ENCODE measurements at regions not wholly inside any gene's neighbourhood (a gene's known extent, or its start where the extent isn't known, plus 50 kb on each side); places are given as distances from the start of the nearest gene placed in this dataset.
"Not testable (repeated sequence)": the region's sequence is repeated elsewhere in the genome, so short reads cannot be mapped to it uniquely, and the experiment has no call there.

GRCh38 chr16:9338510-9338909 lies 247.1 kb downstream of the HAPSTR1 start:
- no peak overlapping the region for H3K27ac Mint-ChIP-seq
- intact Hi-C loops (cut with micrococcal nuclease), result no loop called here
- no peak overlapping the region for H3K4me3 Mint-ChIP-seq
- no peaks in the 10 kb centered on the region for H3K9me3 Mint-ChIP-seq
- ChIA-PET CTCF (no interaction called here), POLR2A (no interaction called here)
- no peaks in the 10 kb centered on the region for H3K4me1 Mint-ChIP-seq (ENCODE audit: low read depth)
- DNase-seq, result no peak
- H3K27me3 Mint-ChIP-seq, result no peaks in the 10 kb centered on the region
- no peaks in the 10 kb centered on the region for H3K36me3 Mint-ChIP-seq

GRCh38 chr16:9340526-9341256 lies 249.2 kb downstream of the HAPSTR1 start:
- no peak overlapping the region for H3K4me3 Mint-ChIP-seq
- DNase-seq, result no peak
- peaks cover 2% of the 10 kb centered on the region for H3K9me3 Mint-ChIP-seq
- H3K27me3 Mint-ChIP-seq, result no peaks in the 10 kb centered on the region
- H3K36me3 Mint-ChIP-seq, result no peaks in the 10 kb centered on the region
- CTCF ChIA-PET, result no interaction called here
- POLR2A ChIA-PET, result no interaction called here
- intact Hi-C loops (cut with micrococcal nuclease), result no loop called here
- no peak overlapping the region for H3K27ac Mint-ChIP-seq
- H3K4me1 Mint-ChIP-seq (ENCODE audit: low read depth), result no peaks in the 10 kb centered on the region

GRCh38 chr16:9343276-9343675 lies 251.8 kb downstream of the HAPSTR1 start:
- no peak overlapping the region for H3K4me3 Mint-ChIP-seq
- no peaks in the 10 kb centered on the region for H3K27me3 Mint-ChIP-seq
- H3K9me3 Mint-ChIP-seq, result peaks cover 2% of the 10 kb centered on the region
- intact Hi-C loops (cut with micrococcal nuclease), result no loop called here
- H3K4me1 Mint-ChIP-seq (ENCODE audit: low read depth), result no peaks in the 10 kb centered on the region
- no peak overlapping the region for H3K27ac Mint-ChIP-seq
- ChIA-PET POLR2A (no interaction called here), CTCF (no interaction called here)
- DNase-seq, result no peak
- no peaks in the 10 kb centered on the region for H3K36me3 Mint-ChIP-seq

- POLR2A ChIA-PET, result no interaction called here
- Mint-ChIP-seq H3K9me3 (peaks cover 12% of the 10 kb centered on the region), H3K4me3 (no peak overlapping the region), H3K4me1 (ENCODE audit: low read depth) (no peaks in the 10 kb centered on the region), H3K27me3 (no peaks in the 10 kb centered on the region), H3K36me3 (no peaks in the 10 kb centered on the region), H3K27ac (no peak overlapping the region)
- intact Hi-C loops (cut with micrococcal nuclease), result no loop called here
- CTCF ChIA-PET, result no interaction called here
- DNase-seq, result no peak
Measured at GRCh38 chr16:9344508-9344907, 253.1 kb downstream of the HAPSTR1 start.

GRCh38 chr16:9345046-9345445 lies 253.6 kb downstream of the HAPSTR1 start:
- POLR2A ChIA-PET, result no interaction called here
- CTCF ChIA-PET, result no interaction called here

GRCh38 chr16:9345880-9346279 lies 254.4 kb downstream of the HAPSTR1 start:
- H3K27ac Mint-ChIP-seq, result no peak overlapping the region
- no peak overlapping the region for H3K4me3 Mint-ChIP-seq
- no peaks in the 10 kb centered on the region for H3K36me3 Mint-ChIP-seq
- intact Hi-C loops (cut with micrococcal nuclease), result no loop called here
- ChIA-PET POLR2A (no interaction called here), CTCF (no interaction called here)
- DNase-seq, result no peak
- no peaks in the 10 kb centered on the region for H3K4me1 Mint-ChIP-seq (ENCODE audit: low read depth)
- no peaks in the 10 kb centered on the region for H3K27me3 Mint-ChIP-seq
- H3K9me3 Mint-ChIP-seq, result peaks cover 14% of the 10 kb centered on the region

More at GRCh38 chr16:9345046-9345445, 253.6 kb downstream of the HAPSTR1 start:
- no peaks in the 10 kb centered on the region for H3K36me3 Mint-ChIP-seq
- no peaks in the 10 kb centered on the region for H3K4me1 Mint-ChIP-seq (ENCODE audit: low read depth)
- intact Hi-C loops (cut with micrococcal nuclease), result no loop called here
- H3K4me3 Mint-ChIP-seq, result no peak overlapping the region
- no peak overlapping the region for H3K27ac Mint-ChIP-seq
- DNase-seq, result no peak
- H3K9me3 Mint-ChIP-seq, result peaks cover 14% of the 10 kb centered on the region
- no peaks in the 10 kb centered on the region for H3K27me3 Mint-ChIP-seq

GRCh38 chr16:9348912-9349311 lies 257.5 kb downstream of the HAPSTR1 start:
- Mint-ChIP-seq H3K4me3 (no peak overlapping the region), H3K9me3 (peaks cover 14% of the 10 kb centered on the region)

GRCh38 chr16:9349373-9349960 lies 258.0 kb downstream of the HAPSTR1 start:
- DNase-seq; H3K27ac Mint-ChIP-seq; CTCF ChIA-PET; H3K36me3 Mint-ChIP-seq; POLR2A ChIA-PET; H3K4me1 Mint-ChIP-seq (ENCODE audit: low read depth); H3K27me3 Mint-ChIP-seq; intact Hi-C loops (cut with micrococcal nuclease); H3K4me3 Mint-ChIP-seq: not testable (repeated sequence)
- H3K9me3 Mint-ChIP-seq, result peaks cover 13% of the 10 kb centered on the region

More at GRCh38 chr16:9348912-9349311, 257.5 kb downstream of the HAPSTR1 start:
- CTCF ChIA-PET, result no interaction called here
- intact Hi-C loops (cut with micrococcal nuclease), result no loop called here
- DNase-seq, result no peak
- POLR2A ChIA-PET, result no interaction called here
- H3K27ac Mint-ChIP-seq, result no peak overlapping the region
- H3K4me1 Mint-ChIP-seq (ENCODE audit: low read depth), result no peaks in the 10 kb centered on the region
- no peaks in the 10 kb centered on the region for H3K27me3 Mint-ChIP-seq
- H3K36me3 Mint-ChIP-seq, result no peaks in the 10 kb centered on the region

GRCh38 chr16:9350119-9350799 lies 258.8 kb downstream of the HAPSTR1 start:
- H3K36me3 Mint-ChIP-seq; H3K27ac Mint-ChIP-seq; H3K4me3 Mint-ChIP-seq; H3K4me1 Mint-ChIP-seq (ENCODE audit: low read depth); H3K27me3 Mint-ChIP-seq; intact Hi-C loops (cut with micrococcal nuclease); DNase-seq; POLR2A ChIA-PET: not testable (repeated sequence)
- CTCF ChIA-PET, result interaction anchor here (0.7 kb wide), 1 partner anchor 36 kb away, joined by 4 read pairs; no protein-coding TSS in a partner anchor
- H3K9me3 Mint-ChIP-seq, result peaks cover 13% of the 10 kb centered on the region

- POLR2A ChIA-PET, result no interaction called here
- no peaks in the 10 kb centered on the region for H3K27me3 Mint-ChIP-seq
Measured at GRCh38 chr16:9351440-9351839, 260.0 kb downstream of the HAPSTR1 start.

GRCh38 chr16:9351841-9352434 lies 260.5 kb downstream of the HAPSTR1 start:
- ChIA-PET POLR2A (no interaction called here), CTCF (no interaction called here)
- intact Hi-C loops (cut with micrococcal nuclease), result no loop called here
- Mint-ChIP-seq H3K9me3 (peaks cover 24% of the 10 kb centered on the region), H3K4me3 (no peak overlapping the region), H3K27ac (no peak overlapping the region), H3K4me1 (ENCODE audit: low read depth) (no peaks in the 10 kb centered on the region), H3K27me3 (no peaks in the 10 kb centered on the region), H3K36me3 (no peaks in the 10 kb centered on the region)
- DNase-seq, result no peak

More at GRCh38 chr16:9351440-9351839, 260.0 kb downstream of the HAPSTR1 start:
- no peaks in the 10 kb centered on the region for H3K4me1 Mint-ChIP-seq (ENCODE audit: low read depth)
- DNase-seq, result no peak
- H3K4me3 Mint-ChIP-seq, result no peak overlapping the region
- H3K9me3 Mint-ChIP-seq, result peaks cover 22% of the 10 kb centered on the region
- H3K36me3 Mint-ChIP-seq, result no peaks in the 10 kb centered on the region
- intact Hi-C loops (cut with micrococcal nuclease), result no loop called here
- CTCF ChIA-PET, result no interaction called here
- no peak overlapping the region for H3K27ac Mint-ChIP-seq

GRCh38 chr16:9357829-9358228 lies 266.4 kb downstream of the HAPSTR1 start:
- Mint-ChIP-seq H3K4me1 (ENCODE audit: low read depth) (no peaks in the 10 kb centered on the region), H3K4me3 (no peak overlapping the region), H3K36me3 (no peaks in the 10 kb centered on the region), H3K27me3 (no peaks in the 10 kb centered on the region), H3K9me3 (peaks cover 19% of the 10 kb centered on the region), H3K27ac (no peak overlapping the region)
- POLR2A ChIA-PET, result no interaction called here
- intact Hi-C loops (cut with micrococcal nuclease), result no loop called here
- CTCF ChIA-PET, result no interaction called here
- no peak for DNase-seq
